ENCODE measurements at regions not wholly inside any gene's neighbourhood (a gene's known extent, or its start where the extent isn't known, plus 50 kb on each side); places are given as distances from the start of the nearest gene placed in this dataset.

DNA sequence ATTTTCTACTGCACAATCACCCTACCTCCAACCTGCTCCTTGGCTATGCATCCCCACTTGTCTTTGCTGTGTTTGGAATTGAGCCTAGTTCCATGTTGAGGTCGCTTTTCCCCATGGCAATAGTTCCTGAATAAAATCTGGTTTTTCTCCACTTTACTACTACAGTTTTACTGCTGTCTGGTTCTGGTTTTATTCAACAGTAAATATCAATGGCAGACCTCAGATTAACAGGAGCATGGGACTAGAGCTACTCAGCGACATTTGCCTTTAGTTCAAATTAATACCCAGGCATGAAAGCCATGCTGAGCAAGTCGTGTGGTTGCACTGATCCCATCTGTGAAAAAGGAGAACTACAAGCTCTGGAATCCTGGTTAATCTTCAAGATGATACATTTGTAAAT, 460.3 kb downstream of the GRXCR1 start:
- H4K20me1 ChIP-seq (replicated peaks; ENCODE audit: insufficient read depth): no peaks in the 10 kb centered on the region
- no peak for ATAC-seq
- H3K27me3 Mint-ChIP-seq (ENCODE audit: insufficient read depth, low read depth, poor library complexity): no peaks in the 10 kb centered on the region

DNA sequence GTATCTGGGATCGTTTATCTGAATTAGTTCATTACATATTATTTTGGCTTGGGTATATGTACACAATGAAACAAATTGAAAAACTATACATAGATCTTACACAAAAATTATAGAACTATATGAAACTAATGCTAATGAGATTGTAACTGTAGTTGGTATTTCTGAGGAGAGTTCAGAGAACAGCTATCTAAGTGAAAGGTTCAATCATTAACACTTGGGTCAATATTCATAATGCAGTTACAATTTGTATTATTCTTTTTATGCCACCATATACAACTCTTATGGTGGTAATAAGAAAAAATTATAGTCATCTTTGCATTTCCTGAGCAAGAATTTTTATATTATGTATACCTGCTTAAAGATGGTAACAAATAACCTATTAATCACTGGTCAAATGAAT, 461.0 kb downstream of the GRXCR1 start:
- no peak for ATAC-seq
- TF ChIP-seq, protein P1, sequence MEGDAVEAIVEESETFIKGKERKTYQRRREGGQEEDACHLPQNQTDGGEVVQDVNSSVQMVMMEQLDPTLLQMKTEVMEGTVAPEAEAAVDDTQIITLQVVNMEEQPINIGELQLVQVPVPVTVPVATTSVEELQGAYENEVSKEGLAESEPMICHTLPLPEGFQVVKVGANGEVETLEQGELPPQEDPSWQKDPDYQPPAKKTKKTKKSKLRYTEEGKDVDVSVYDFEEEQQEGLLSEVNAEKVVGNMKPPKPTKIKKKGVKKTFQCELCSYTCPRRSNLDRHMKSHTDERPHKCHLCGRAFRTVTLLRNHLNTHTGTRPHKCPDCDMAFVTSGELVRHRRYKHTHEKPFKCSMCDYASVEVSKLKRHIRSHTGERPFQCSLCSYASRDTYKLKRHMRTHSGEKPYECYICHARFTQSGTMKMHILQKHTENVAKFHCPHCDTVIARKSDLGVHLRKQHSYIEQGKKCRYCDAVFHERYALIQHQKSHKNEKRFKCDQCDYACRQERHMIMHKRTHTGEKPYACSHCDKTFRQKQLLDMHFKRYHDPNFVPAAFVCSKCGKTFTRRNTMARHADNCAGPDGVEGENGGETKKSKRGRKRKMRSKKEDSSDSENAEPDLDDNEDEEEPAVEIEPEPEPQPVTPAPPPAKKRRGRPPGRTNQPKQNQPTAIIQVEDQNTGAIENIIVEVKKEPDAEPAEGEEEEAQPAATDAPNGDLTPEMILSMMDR (conservative IDR thresholded peaks at IDR 0.05; ENCODE audit: low read depth in 2 of 2): no peak
- TF ChIP-seq POLR2AphosphoS5 (IDR thresholded peaks at IDR 0.05; ENCODE audit: low read depth) (no peak), ZNF331 (CRISPR knock-in tag; IDR thresholded peaks at IDR 0.05; ENCODE audit: low read depth) (no peak)
- TF ChIP-seq, protein P2, sequence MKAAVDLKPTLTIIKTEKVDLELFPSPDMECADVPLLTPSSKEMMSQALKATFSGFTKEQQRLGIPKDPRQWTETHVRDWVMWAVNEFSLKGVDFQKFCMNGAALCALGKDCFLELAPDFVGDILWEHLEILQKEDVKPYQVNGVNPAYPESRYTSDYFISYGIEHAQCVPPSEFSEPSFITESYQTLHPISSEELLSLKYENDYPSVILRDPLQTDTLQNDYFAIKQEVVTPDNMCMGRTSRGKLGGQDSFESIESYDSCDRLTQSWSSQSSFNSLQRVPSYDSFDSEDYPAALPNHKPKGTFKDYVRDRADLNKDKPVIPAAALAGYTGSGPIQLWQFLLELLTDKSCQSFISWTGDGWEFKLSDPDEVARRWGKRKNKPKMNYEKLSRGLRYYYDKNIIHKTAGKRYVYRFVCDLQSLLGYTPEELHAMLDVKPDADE (IDR thresholded peaks at IDR 0.05): no peak

More for the DNA sequence above, 460.3 kb downstream of the GRXCR1 start:
- Histone ChIP-seq H3K9me2 (ENCODE audit: insufficient read depth) (no peaks in the 10 kb centered on the region), H3K36me3 (ENCODE audit: insufficient read depth) (no peaks in the 10 kb centered on the region), H3K79me2 (replicated peaks; ENCODE audit: insufficient read depth) (no peaks in the 10 kb centered on the region), H3K4me2 (no peak overlapping the region), H3K27me3 (ENCODE audit: insufficient read depth) (no peaks in the 10 kb centered on the region), H3K4me1 (ENCODE audit: insufficient read depth) (no peaks in the 10 kb centered on the region), H3K4me3 (no peak overlapping the region), H3F3A (replicated peaks; ENCODE audit: low read depth) (no peaks in the 10 kb centered on the region), H2AFZ (no peak overlapping the region), H3K27ac (ENCODE audit: low read depth) (no peak overlapping the region)
- Mint-ChIP-seq H3K4me1 (no peaks in the 10 kb centered on the region), H3K9me3 (no peaks in the 10 kb centered on the region), H3K4me3 (no peak overlapping the region), H3K27ac (no peak overlapping the region), H3K36me3 (ENCODE audit: low read depth) (no peaks in the 10 kb centered on the region)
- no peak for DNase-seq (ENCODE audit: low spot score)
- TF ChIP-seq, protein P2 (IDR thresholded peaks at IDR 0.05): no peak
- TF ChIP-seq, protein P1 (conservative IDR thresholded peaks at IDR 0.05; ENCODE audit: low read depth in 2 of 2): no peak
- TF ChIP-seq JUNB (IDR thresholded peaks at IDR 0.05; ENCODE audit: unreplicated experiment): no peak
- TF ChIP-seq ZNF114 (CRISPR knock-in tag; IDR thresholded peaks at IDR 0.05): no peak
- TF ChIP-seq EZH2phosphoT487 (IDR thresholded peaks at IDR 0.05; ENCODE audit: unreplicated experiment): no peak
- TF ChIP-seq, protein P3, sequence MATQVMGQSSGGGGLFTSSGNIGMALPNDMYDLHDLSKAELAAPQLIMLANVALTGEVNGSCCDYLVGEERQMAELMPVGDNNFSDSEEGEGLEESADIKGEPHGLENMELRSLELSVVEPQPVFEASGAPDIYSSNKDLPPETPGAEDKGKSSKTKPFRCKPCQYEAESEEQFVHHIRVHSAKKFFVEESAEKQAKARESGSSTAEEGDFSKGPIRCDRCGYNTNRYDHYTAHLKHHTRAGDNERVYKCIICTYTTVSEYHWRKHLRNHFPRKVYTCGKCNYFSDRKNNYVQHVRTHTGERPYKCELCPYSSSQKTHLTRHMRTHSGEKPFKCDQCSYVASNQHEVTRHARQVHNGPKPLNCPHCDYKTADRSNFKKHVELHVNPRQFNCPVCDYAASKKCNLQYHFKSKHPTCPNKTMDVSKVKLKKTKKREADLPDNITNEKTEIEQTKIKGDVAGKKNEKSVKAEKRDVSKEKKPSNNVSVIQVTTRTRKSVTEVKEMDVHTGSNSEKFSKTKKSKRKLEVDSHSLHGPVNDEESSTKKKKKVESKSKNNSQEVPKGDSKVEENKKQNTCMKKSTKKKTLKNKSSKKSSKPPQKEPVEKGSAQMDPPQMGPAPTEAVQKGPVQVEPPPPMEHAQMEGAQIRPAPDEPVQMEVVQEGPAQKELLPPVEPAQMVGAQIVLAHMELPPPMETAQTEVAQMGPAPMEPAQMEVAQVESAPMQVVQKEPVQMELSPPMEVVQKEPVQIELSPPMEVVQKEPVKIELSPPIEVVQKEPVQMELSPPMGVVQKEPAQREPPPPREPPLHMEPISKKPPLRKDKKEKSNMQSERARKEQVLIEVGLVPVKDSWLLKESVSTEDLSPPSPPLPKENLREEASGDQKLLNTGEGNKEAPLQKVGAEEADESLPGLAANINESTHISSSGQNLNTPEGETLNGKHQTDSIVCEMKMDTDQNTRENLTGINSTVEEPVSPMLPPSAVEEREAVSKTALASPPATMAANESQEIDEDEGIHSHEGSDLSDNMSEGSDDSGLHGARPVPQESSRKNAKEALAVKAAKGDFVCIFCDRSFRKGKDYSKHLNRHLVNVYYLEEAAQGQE (IDR thresholded peaks at IDR 0.05; ENCODE audit: unreplicated experiment): no peak
- no peak for TF ChIP-seq EZH2 (IDR thresholded peaks at IDR 0.05; ENCODE audit: low read depth, unreplicated experiment)

More for the DNA sequence above, 461.0 kb downstream of the GRXCR1 start:
- no peaks in the 10 kb centered on the region for H4K20me1 ChIP-seq (replicated peaks; ENCODE audit: insufficient read depth)
- H3K27me3 ChIP-seq (ENCODE audit: insufficient read depth): no peaks in the 10 kb centered on the region
- H3K79me2 ChIP-seq (replicated peaks; ENCODE audit: insufficient read depth): no peaks in the 10 kb centered on the region
- Mint-ChIP-seq H3K9me3 (no peaks in the 10 kb centered on the region), H3K4me1 (no peaks in the 10 kb centered on the region), H3K36me3 (ENCODE audit: low read depth) (no peaks in the 10 kb centered on the region), H3K27ac (no peak overlapping the region), H3K4me3 (no peak overlapping the region), H3K27me3 (ENCODE audit: insufficient read depth, low read depth, poor library complexity) (no peaks in the 10 kb centered on the region)
- no peak overlapping the region for H3K4me2 ChIP-seq
- H3K9me2 ChIP-seq (ENCODE audit: insufficient read depth): no peaks in the 10 kb centered on the region
- H3K4me1 ChIP-seq (ENCODE audit: insufficient read depth): no peaks in the 10 kb centered on the region
- DNase-seq (ENCODE audit: low spot score): no peak
- no peaks in the 10 kb centered on the region for H3F3A ChIP-seq (replicated peaks; ENCODE audit: low read depth)
- no peak overlapping the region for H2AFZ ChIP-seq
- H3K27ac ChIP-seq (ENCODE audit: low read depth): no peak overlapping the region
- H3K4me3 ChIP-seq: no peak overlapping the region
- H3K36me3 ChIP-seq (ENCODE audit: insufficient read depth): no peaks in the 10 kb centered on the region

Measured in GM23338 (cell line).